ENCODE measurements at regions not wholly inside any gene's neighbourhood (a gene's known extent, or its start where the extent isn't known, plus 50 kb on each side); places are given as distances from the start of the nearest gene placed in this dataset. TPM values are rescaled to one million over a fixed set of nuclear protein-coding genes. Genes with fewer than 3 reads are reported as not detected.

GRCh38 chr12:13275241-13276085 is 78.9 kb downstream of the EMP1 start:
- DNase-seq (ENCODE audit: low spot score in 2 of 2) (no peak), FAIRE-seq (no peak)

- FAIRE-seq (no peak), DNase-seq (ENCODE audit: low spot score in 2 of 2) (no peak)
Observed at GRCh38 chr12:13273850-13274249, 77.3 kb downstream of the EMP1 start.

GRCh38 chr12:13273097-13273496 is 76.6 kb downstream of the EMP1 start:
- FAIRE-seq (no peak), DNase-seq (ENCODE audit: low spot score in 2 of 2) (no peak)

GRCh38 chr12:13270817-13271216 is 74.3 kb downstream of the EMP1 start:
- no peak for FAIRE-seq
- no peak for DNase-seq (ENCODE audit: low spot score in 2 of 2)

Small RNAs in the stretch of these regions (small RNA-seq; reads per million reads assigned to genes)
- gene RNA5SP353: not detected
- gene RNU6-590P: not detected

Data from frontal cortex (tissue), 4 donors.